ENCODE measurements at regions not wholly inside any gene's neighbourhood (a gene's known extent, or its start where the extent isn't known, plus 50 kb on each side); places are given as distances from the start of the nearest gene placed in this dataset.

GRCh38 chr6:91669154-91669870 lies 1082.4 kb upstream of the MAP3K7 start:
- no peak for TF ChIP-seq CTCF (IDR thresholded peaks at IDR 0.05)
- TF ChIP-seq ELK1 (IDR thresholded peaks at IDR 0.05; ENCODE audit: low read depth, low read length): no peak
- no peak for TF ChIP-seq EP300 (IDR thresholded peaks at IDR 0.05)
- no peak for TF ChIP-seq E2F6 (IDR thresholded peaks at IDR 0.05; ENCODE audit: borderline replicate concordance, low read depth)
- no peak for TF ChIP-seq POLR2A (IDR thresholded peaks at IDR 0.05; ENCODE audit: low read length)
- TF ChIP-seq MAZ (IDR thresholded peaks at IDR 0.05; ENCODE audit: borderline replicate concordance, low read depth, low read length): no peak
- TF ChIP-seq SMC3 (IDR thresholded peaks at IDR 0.05): no peak
- no peak for TF ChIP-seq JUN (IDR thresholded peaks at IDR 0.05)
- TF ChIP-seq RFX5 (IDR thresholded peaks at IDR 0.05): no peak
- TF ChIP-seq POLR2AphosphoS2 (conservative IDR thresholded peaks at IDR 0.05; ENCODE audit: low read length): no peak
- TF ChIP-seq RAD21 (conservative IDR thresholded peaks at IDR 0.05 in 1 of 2, IDR thresholded peaks at IDR 0.05 in 1 of 2): no peak
- TF ChIP-seq CEBPB (IDR thresholded peaks at IDR 0.05): no peak
- TF ChIP-seq BHLHE40 (IDR thresholded peaks at IDR 0.05; ENCODE audit: low read depth, low read length): no peak
- TF ChIP-seq ZFP36 (IDR thresholded peaks at IDR 0.05; ENCODE audit: borderline replicate concordance, partially characterized antibody): no peak
